Brain microvascular endothelial cell (primary cell): ENCODE measurements at regions not wholly inside any gene's neighbourhood (a gene's known extent, or its start where the extent isn't known, plus 50 kb on each side); places are given as distances from the start of the nearest gene placed in this dataset.

Source experiments
- DNase-seq: peaks from one replicate; pipeline ENCODE4 v3.0.0-alpha.2; 2020
- H3K27ac ChIP-seq: fragments of 250-450 bp; sonication (Bioruptor Pico); 2 replicates; pipeline ENCODE4 v1.5.1; 2020; ENCODE audit warnings: mild to moderate bottlenecking, moderate library complexity
- H3K27me3 ChIP-seq: fragments of 250-450 bp; sonication (Bioruptor Pico); replicated peaks from 2 replicates; pipeline ENCODE4 v1.5.1; 2020; ENCODE audit warnings: mild to moderate bottlenecking
- H3K36me3 ChIP-seq: fragments of 250-450 bp; sonication (Bioruptor Pico); replicated peaks from 2 replicates; pipeline ENCODE4 v1.5.1; 2020; ENCODE audit warnings: mild to moderate bottlenecking
- H3K4me3 ChIP-seq: 2 replicates; pipeline ENCODE4 v1.5.1; 2011; ENCODE audit warnings: low read depth, mild to moderate bottlenecking, control low read depth, low read length, moderate library complexity
- CTCF ChIP-seq: IDR thresholded peaks from 2 replicates; pipeline ENCODE4 v1.5.1; 2011; ENCODE audit warnings: low read depth, mild to moderate bottlenecking, moderate library complexity, low read length, control low read depth, inconsistent platforms; ENCODE audit errors: missing control alignments
- in situ Hi-C: cut with HindIII; loops from 2 replicates; pipeline ENCODE4 v1.10.0; 2017; ENCODE audit warnings: low sequenced_read_pairs, low pct_ligation_motif_present

GRCh38 chr9:95606489-95607350, 89.9 kb upstream of the PTCH1 start:
- in situ Hi-C loops: no loop called here
- Histone ChIP-seq H3K36me3 (no peaks in the 10 kb centered on the region), H3K4me3 (no peak overlapping the region), H3K27me3 (no peaks in the 10 kb centered on the region), H3K27ac (no peak overlapping the region)
- no peak for DNase-seq
- no peak for TF ChIP-seq CTCF

DNA sequence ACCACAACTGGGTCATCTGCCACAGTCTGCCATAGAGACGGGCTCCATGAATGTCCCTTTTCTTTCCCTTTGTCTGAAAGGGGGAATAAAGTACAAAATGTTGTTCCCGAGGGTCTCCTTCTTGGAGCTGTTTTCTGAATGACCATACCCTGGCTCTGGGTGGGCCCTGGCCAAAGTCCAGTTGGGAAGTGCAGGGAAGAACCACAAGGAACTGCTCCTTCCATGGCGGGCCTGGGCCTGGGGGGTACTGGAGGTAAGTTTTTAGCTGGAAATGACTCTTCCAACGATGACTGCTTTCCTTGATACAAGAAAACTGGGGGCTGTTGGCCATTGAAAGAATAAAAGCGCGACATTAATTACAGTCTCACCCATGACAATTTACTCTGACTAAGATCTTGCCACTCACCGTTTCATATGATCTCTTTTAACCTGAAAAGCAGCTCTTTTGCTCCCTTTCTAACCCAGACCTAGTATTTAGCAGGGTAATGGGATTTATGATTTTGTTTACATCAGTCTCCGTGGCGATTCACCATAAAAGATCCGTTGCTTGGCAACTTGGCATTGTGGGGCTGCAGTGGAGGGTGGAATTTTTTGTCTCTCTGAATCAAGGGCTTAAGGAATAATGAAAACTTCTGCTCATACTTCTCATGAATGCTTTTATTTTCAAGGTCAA, 89.2 kb upstream of the PTCH1 start:
- H3K36me3 ChIP-seq: no peaks in the 10 kb centered on the region
- no peaks in the 10 kb centered on the region for H3K27me3 ChIP-seq
- no peak for TF ChIP-seq CTCF
- no peak for DNase-seq
- in situ Hi-C loops: no loop called here
- H3K27ac ChIP-seq: no peak overlapping the region
- no peak overlapping the region for H3K4me3 ChIP-seq

GRCh38 chr9:95605101-95605500, 88.3 kb upstream of the PTCH1 start:
- Histone ChIP-seq H3K4me3 (no peak overlapping the region), H3K27me3 (no peaks in the 10 kb centered on the region), H3K36me3 (no peaks in the 10 kb centered on the region), H3K27ac (no peak overlapping the region)
- TF ChIP-seq CTCF: no peak
- in situ Hi-C loops: no loop called here
- no peak for DNase-seq

- no peak for TF ChIP-seq CTCF
- Histone ChIP-seq H3K36me3 (no peaks in the 10 kb centered on the region), H3K27me3 (no peaks in the 10 kb centered on the region), H3K4me3 (no peak overlapping the region), H3K27ac (no peak overlapping the region)
- in situ Hi-C loops: no loop called here
- DNase-seq: no peak
Observed at GRCh38 chr9:95598236-95598635, 81.5 kb upstream of the PTCH1 start.

DNA sequence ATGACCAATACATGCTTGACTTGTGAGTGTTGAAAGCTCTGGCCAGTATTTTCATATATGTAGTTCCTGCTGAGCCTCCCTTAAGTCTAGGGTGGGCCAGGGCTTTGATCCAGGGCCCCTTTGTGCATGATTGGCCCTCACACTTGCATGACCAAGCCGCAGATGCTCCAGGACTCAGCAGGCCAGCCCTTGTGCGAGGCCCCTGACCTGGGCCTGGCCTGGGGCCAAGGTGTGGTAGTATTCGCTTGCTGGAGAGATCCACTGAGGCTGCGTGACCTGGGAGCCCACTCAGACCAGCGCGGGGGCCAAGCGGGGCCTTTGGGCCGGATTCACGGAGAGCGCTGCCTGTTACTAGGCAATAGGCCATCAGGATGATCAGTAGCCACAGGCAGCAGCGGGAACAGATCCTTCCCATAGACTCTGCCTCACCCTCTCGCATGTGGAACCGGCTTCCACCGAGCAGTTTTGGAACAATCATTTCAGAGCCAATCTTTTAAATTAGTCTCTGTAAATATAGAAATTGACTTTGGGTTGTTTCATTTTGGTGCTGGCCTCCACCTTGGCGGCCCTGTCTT, 79.0 kb upstream of the PTCH1 start:
- Histone ChIP-seq H3K4me3 (no peak overlapping the region), H3K27me3 (no peaks in the 10 kb centered on the region), H3K27ac (no peak overlapping the region), H3K36me3 (no peaks in the 10 kb centered on the region)
- in situ Hi-C loops: no loop called here
- TF ChIP-seq CTCF: no peak
- no peak for DNase-seq
